Pancreas (tissue), 10 donors: ENCODE measurements at regions not wholly inside any gene's neighbourhood (a gene's known extent, or its start where the extent isn't known, plus 50 kb on each side); places are given as distances from the start of the nearest gene placed in this dataset.

ENCODE experiments used
- ATAC-seq, 4 donors: fragments of 200-7000 bp; cut with Tn5 transposase; one replicate each; pipeline versions ENCODE4 v1.8.0 to v1.9.1; 2020; ENCODE audit warnings: mild to moderate bottlenecking in 4 of 4, moderate library complexity in 4 of 4
- DNase-seq, 6 donors: peaks; one replicate each; pipeline ENCODE4 v3.0.0-alpha.2; 2020
- FAIRE-seq: peaks from 2 replicates; lab custom pipeline; 2012; peaks lifted over from hg19 to GRCh38; lab: Jason Lieb, UNC
- H3K27ac ChIP-seq, 4 donors: fragments of 200-600 bp; sonication (generic); 1 replicate in 3 of 4; 2 replicates in 1 of 4; pipeline versions ENCODE4 v1.5.0 to v1.8.0; 2020
- H3K27me3 ChIP-seq, 4 donors: fragments of 200-600 bp; one replicate each; pipeline ENCODE4 v1.8.0; 2021
- H3K36me3 ChIP-seq, 3 donors: fragments of 200-600 bp; sonication (generic) in 1 of 3; one replicate each; pipeline versions ENCODE4 v1.5.0 to v1.8.0; 2020 to 2021
- H3K4me1 ChIP-seq, 3 donors: fragments of 200-600 bp; one replicate each; pipeline ENCODE4 v1.8.0; 2021
- H3K4me3 ChIP-seq, 4 donors: fragments of 200-600 bp; sonication (generic) in 2 of 4; one replicate each; pipeline versions ENCODE4 v1.5.0 to v1.8.0; 2020 to 2021
- H3K9me3 ChIP-seq, 4 donors: fragments of 200-600 bp; one replicate each; pipeline ENCODE4 v1.8.0; 2021
- CTCF ChIP-seq, 4 donors: fragments of 200-600 bp; sonication (generic) in 3 of 4; IDR thresholded peaks; one replicate each; pipeline versions ENCODE4 v1.5.0 to v1.8.0; 2021; ENCODE audit warnings: antibody characterized with exemption in 4 of 4
- WGBS, 2 donors: extraction: QIAGEN DNeasy Blood & Tissue Kit; methylation state at CpG; one replicate each; pipeline ENCODE4 v1.1.7; 2013; 5-methylcytosine and 5-hydroxymethylcytosine counted together
- intact Hi-C, 3 donors: fragments of 100-400 bp; cut with DNase I; formaldehyde crosslinking; loops; one replicate each; pipeline versions ENCODE4 v1.11.1 to v1.14.2; 2022
- donor health status: healthy with polysubstance abuse.
- donor health status: DM: no; HTN: no; CAD: no; lungs with moderate emphysema.
- donor health status: DM: no; HTN: no; CAD: no.
- donor health status: control.
- donor health status: control.
- donor health status: Bipolar disorder and iron deficiency.
- donor health status: DM: yes; HTN: yes; CAD: no.
- donor health status: DM: no; HTN: no; CAD: no.
- donor health status: DM: no; HTN: no; CAD: no.
- donor health status: DM: yes; HTN: yes; CAD: no.

- DNase-seq (no peak), FAIRE-seq (no peak), ATAC-seq (no peak)
- Histone ChIP-seq H3K27ac (no peak overlapping the region), H3K27me3 (no peaks in the 10 kb centered on the region), H3K9me3 (no peaks in the 10 kb centered on the region), H3K36me3 (no peaks in the 10 kb centered on the region), H3K4me1 (no peaks in the 10 kb centered on the region), H3K4me3 (no peak overlapping the region)
- intact Hi-C loops: no loop called here
- WGBS, 2 donors: 62 to 79% methylated on average over 15 of the region's 15 CpGs
- TF ChIP-seq CTCF (IDR thresholded peaks at IDR 0.05): no peak
These were observed 57.1 kb upstream of the PPP1R26 start for GRCh38 chr9:135422341-135422944.

GRCh38 chr9:135423725-135424124 lies 55.9 kb upstream of the PPP1R26 start:
- ATAC-seq (no peak), DNase-seq (no peak), FAIRE-seq (no peak)
- 84 to 92% methylated on average over 9 of the region's 9 CpGs for WGBS, 2 donors
- H3K9me3 ChIP-seq: no peaks in the 10 kb centered on the region
- no peak overlapping the region for H3K27ac ChIP-seq
- no peaks in the 10 kb centered on the region for H3K27me3 ChIP-seq
- no peak overlapping the region for H3K4me3 ChIP-seq
- intact Hi-C loops: no loop called here
- TF ChIP-seq CTCF (IDR thresholded peaks at IDR 0.05): no peak
- no peaks in the 10 kb centered on the region for H3K4me1 ChIP-seq
- H3K36me3 ChIP-seq: no peaks in the 10 kb centered on the region
